GM19099 (cell line): ENCODE measurements at regions not wholly inside any gene's neighbourhood (a gene's known extent, or its start where the extent isn't known, plus 50 kb on each side); places are given as distances from the start of the nearest gene placed in this dataset.

Source experiments
- POLR2A ChIP-seq: IDR thresholded peaks from 3 replicates; pipeline ENCODE4 v1.6.1; 2011; ENCODE audit warnings: low read depth; ENCODE audit not compliant: insufficient read length; ENCODE audit errors: extremely low read depth

GRCh38 chr1:34358636-34359035 is 181.9 kb downstream of the C1orf94 start:
- no peak for TF ChIP-seq POLR2A

DNA sequence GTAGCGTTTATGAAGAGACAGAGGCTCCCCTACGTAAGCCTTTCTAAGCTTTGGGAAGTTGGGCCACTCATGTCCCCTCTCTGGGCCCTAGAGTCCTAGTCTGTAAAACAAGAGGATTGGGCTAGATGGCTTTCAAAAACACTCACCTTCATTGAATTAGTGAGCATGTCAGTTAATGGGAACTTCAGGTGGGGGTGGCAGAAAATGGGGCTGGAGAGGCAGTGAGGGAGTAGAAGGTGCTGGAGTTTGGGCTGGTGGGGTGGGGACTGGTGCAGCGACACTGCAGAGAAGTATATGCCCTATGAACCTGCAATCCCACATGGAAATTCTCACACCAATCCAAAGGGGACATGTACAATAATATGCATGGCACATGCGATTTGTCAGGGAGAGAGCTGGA is 182.7 kb downstream of the C1orf94 start:
- TF ChIP-seq POLR2A: no peak

DNA sequence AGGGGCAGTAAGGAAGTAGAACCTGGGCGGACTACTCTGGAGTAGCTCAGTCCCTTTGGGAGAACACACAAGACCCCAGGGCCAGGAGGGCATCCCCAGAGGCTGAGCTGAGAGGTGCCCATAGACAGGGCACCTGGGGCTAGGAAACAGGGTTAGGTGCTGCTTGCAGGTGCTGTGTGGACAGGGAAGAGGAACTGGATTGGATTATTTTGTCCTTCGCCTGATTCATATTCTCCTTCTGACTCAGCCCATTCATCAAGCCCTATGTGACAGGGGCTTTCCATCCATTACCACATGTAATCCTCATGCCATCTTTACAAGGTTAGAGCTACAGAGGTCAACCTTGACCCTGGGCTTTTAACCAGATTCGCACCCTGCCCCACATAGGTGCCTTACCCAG is 183.9 kb downstream of the C1orf94 start:
- TF ChIP-seq POLR2A: no peak

DNA sequence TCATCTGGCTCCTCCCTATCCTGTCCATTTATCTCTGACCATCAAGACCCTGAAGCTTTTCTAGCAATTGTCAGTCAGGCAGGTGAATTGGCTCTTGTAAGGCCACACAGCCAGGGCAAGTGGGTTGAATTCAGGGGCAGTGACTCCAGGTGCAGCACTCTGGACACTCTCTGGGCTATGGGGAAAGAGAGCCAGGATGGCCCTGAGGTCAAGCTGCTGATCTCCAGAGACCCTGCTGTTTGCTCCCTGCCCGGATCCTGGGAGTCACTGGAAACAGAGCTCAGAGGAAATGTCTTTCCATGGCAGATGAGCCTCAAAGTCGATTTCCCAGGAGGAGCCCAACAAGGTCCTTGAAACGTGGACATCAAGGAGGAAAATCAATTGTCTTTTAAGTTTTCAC is 184.4 kb downstream of the C1orf94 start:
- no peak for TF ChIP-seq POLR2A

DNA sequence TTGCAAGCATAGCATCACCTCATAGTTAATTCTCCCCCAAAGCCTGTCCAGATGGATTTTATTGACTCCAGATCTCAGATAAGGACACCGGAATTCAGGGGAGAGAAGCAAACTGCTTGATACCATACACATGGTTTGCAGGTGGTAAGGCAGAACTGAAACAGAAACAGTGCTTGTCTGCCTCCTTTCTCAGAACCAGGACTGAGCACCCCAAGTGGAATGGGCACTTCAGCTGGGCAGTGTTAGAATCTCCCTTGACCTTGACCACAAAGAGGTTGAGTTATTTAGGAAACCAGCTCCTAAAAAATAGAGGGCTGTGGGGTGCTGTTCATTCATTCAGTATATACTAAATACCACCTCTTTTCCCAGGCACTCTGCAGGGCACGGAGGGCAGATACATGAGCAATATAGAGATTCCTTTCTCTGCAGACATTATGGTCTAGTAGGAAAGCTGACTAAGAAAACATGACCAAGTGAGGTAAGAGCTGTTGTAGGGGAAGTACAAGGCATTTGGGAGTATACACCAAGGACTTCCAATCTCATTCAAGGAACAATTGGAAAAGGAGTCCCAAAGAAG is 185.2 kb downstream of the C1orf94 start:
- TF ChIP-seq POLR2A: no peak

GRCh38 chr1:34362949-34363348 is 186.2 kb downstream of the C1orf94 start:
- TF ChIP-seq POLR2A: no peak

GRCh38 chr1:34363447-34363846 is 186.7 kb downstream of the C1orf94 start:
- TF ChIP-seq POLR2A: no peak

DNA sequence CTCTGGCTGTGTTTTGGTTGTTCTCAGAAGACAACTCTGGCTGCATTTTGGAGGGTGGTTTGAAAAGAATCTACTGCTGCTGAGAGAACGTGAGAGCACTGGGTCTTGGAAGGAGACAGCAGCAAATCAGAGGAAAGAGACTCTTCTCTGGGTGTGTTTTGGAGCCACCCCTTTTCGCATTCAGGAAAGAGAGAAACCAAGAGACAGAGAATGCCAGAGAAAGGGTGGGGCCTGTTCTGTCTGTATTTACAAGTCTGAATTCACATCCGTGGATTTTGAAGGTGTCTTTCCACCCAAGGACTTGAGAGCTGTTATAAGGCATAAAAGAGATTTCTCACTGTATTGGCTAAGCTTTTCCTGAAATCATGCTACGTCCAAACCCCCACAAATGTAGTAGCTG is 187.2 kb downstream of the C1orf94 start:
- no peak for TF ChIP-seq POLR2A

- no peak for TF ChIP-seq POLR2A
These were observed 187.7 kb downstream of the C1orf94 start for GRCh38 chr1:34364376-34364775.

GRCh38 chr1:34365295-34365694 is 188.6 kb downstream of the C1orf94 start:
- no peak for TF ChIP-seq POLR2A

DNA sequence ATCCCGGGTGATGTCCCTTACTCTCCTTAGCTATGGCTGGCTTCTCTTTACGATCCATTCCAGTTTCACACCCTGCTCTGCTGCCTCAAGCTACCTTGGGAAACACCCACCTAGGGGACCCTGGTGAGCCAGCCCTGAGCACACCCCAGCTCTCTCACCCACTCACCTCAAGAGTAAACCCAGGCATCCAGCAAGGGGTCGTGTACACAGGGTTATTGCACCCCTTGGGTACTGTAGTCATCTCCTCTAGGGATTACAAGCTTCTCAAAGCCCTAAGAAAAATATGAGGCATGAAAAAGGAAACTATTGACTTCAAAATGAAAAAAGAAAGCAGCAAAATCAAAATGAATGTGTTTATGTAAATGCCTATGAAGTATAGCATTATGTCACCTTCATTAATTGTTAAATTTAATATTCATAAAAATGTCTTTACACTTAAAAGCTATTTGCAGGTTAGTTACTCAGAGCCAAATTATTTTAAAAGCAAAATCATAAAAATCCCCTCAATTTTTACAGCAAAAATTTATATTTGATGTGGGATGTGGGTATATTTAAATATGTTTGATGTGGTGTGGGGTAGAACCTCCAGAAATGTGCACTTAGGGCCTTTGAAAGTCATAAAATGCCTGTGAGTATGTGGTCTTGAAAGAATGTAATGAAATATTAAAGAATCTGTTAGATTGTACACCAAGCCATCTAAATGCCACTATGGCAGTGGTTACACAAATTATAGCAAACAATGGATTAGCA is 190.3 kb downstream of the C1orf94 start:
- no peak for TF ChIP-seq POLR2A

DNA sequence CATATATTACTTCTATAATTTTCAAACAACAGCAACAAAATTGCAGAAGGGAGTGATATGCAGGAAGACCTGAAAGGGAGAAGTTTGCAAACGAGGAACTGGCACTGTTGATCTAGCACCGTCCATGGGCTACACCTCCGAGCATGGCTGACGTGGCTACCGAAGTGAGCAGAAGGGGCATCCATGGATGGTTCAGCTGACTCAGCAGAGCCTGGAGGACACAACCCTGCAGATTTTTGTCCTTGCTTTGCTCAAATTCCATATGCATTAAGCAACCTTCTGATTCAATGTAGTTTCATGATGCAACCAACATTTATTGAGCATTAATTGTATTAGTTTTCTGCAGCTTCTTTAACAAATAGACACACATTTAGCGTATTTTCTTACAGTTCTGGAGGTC is 191.2 kb downstream of the C1orf94 start:
- TF ChIP-seq POLR2A: no peak

GRCh38 chr1:34369701-34370455 is 193.2 kb downstream of the C1orf94 start:
- no peak for TF ChIP-seq POLR2A

DNA sequence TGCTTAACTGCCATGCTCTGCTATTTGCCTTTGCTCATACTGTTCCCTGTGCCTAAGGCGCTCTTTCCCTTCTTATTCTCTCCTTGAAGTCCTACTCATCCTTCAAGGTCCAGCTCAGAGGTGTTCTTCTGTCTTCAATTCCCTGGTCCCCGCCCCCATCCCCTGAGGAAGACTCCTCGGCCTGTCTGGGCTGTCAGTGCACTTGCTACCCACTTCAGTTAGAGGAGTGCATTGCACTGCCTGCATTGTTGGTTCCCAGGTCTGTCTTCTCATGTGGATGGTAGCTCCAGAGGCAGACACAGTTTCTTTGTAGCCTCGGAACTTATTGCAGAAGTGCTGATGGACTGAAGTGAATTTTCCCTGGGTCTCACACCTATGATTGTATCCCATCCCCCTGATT is 194.0 kb downstream of the C1orf94 start:
- no peak for TF ChIP-seq POLR2A

DNA sequence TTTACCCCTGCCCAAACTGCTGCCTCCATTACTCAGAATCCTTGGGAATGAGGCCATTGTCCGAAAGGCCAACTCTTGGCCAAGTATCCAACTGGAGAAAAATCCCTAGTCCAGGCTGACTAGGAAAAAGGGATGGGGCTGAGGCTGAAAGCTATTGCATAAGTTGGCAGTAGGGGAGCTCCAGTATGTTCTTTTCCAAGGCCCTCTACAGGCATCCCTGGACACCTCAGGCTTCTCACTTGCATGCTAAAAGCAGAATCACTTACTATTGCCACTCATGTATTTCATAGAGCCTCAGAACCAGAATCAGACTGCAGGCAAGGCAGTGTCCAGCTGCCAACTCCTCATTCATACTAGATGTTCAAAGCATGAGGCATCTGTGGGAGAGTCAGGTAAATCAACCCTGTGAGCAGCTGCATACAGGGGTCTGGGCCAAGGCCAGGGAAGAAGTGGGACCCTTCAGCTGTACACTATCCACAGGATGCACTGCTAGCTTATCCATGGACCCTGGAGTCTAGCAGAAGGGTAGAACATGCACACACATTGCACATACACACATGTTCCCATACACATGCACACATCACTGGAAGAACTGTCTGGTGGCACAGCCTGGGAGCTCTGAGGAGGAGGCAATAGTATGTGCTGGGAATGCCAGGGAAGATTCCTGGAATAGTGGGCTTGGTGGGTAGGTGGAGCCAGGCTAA is 195.3 kb downstream of the C1orf94 start:
- no peak for TF ChIP-seq POLR2A
